WTC11 (cell line): ENCODE measurements at regions not wholly inside any gene's neighbourhood (a gene's known extent, or its start where the extent isn't known, plus 50 kb on each side); places are given as distances from the start of the nearest gene placed in this dataset.

Source experiments
- ATAC-seq: fragments of 200-7000 bp; cut with Tn5 transposase; 2 replicates; pipeline ENCODE4 v1.10.0; 2021; ENCODE audit warnings: mild to moderate bottlenecking, moderate library complexity
- CTCF ChIA-PET: fragments of 300-600 bp; sonication (Branson Sonifier 250); formaldehyde crosslinking; loops from one replicate; lab custom pipeline; 2021; ENCODE audit warnings: antibody characterized with exemption; lab: Charles Lee
- POLR2A ChIA-PET: fragments of 350-600 bp; sonication (Branson Sonifier 250); formaldehyde crosslinking; loops from one replicate; lab custom pipeline; 2021; ENCODE audit warnings: antibody characterized with exemption; lab: Charles Lee
- DNase-seq: peaks from one replicate; pipeline ENCODE4 v3.0.0; 2021; ENCODE audit warnings: low spot score
- H3K27ac Mint-ChIP-seq: 2 replicates; pipeline ENCODE4 v1.8.0; 2021; ENCODE audit warnings: mixed read lengths
- H3K27me3 Mint-ChIP-seq: 2 replicates; pipeline ENCODE4 v1.8.0; 2021; ENCODE audit warnings: low read depth, mild to moderate bottlenecking, moderate library complexity, mixed read lengths
- H3K36me3 Mint-ChIP-seq: 2 replicates; pipeline ENCODE4 v1.8.0; 2021; ENCODE audit warnings: mixed read lengths
- H3K4me1 Mint-ChIP-seq: 2 replicates; pipeline ENCODE4 v1.8.0; 2022; ENCODE audit warnings: mixed read lengths
- H3K4me3 Mint-ChIP-seq: 2 replicates; pipeline ENCODE4 v1.8.0; 2021; ENCODE audit warnings: mild to moderate bottlenecking, moderate library complexity, mixed read lengths
- H3K9me3 Mint-ChIP-seq: 2 replicates; pipeline ENCODE4 v1.8.0; 2021; ENCODE audit warnings: mixed read lengths
- ATF3 ChIP-seq: sonication (generic); formaldehyde crosslinking; conservative IDR thresholded peaks from 2 replicates; pipeline ENCODE4 v1.8.1; 2022; ENCODE audit warnings: mild to moderate bottlenecking, missing genetic modification reagents
- CREB1 ChIP-seq: sonication (generic); formaldehyde crosslinking; IDR thresholded peaks from 2 replicates; pipeline ENCODE4 v1.8.0; 2023; ENCODE audit warnings: mild to moderate bottlenecking, missing genetic modification reagents
- CREM ChIP-seq: sonication (generic); formaldehyde crosslinking; IDR thresholded peaks from 2 replicates; pipeline ENCODE4 v1.8.1; 2022; ENCODE audit warnings: mild to moderate bottlenecking, missing genetic modification reagents, moderate library complexity
- FOXK1 ChIP-seq: sonication (generic); formaldehyde crosslinking; IDR thresholded peaks from 2 replicates; pipeline ENCODE4 v1.8.0; 2022; ENCODE audit warnings: mild to moderate bottlenecking, moderate library complexity, missing genetic modification reagents
- JUN ChIP-seq: sonication (generic); formaldehyde crosslinking; IDR thresholded peaks from 2 replicates; pipeline ENCODE4 v1.8.0; 2023; ENCODE audit warnings: mild to moderate bottlenecking, missing genetic modification reagents
- KAT7 ChIP-seq: sonication (generic); formaldehyde crosslinking; IDR thresholded peaks from 2 replicates; pipeline ENCODE4 v1.8.1; 2023; ENCODE audit warnings: missing genetic modification reagents, mild to moderate bottlenecking, borderline replicate concordance
- MLX ChIP-seq: sonication (generic); formaldehyde crosslinking; IDR thresholded peaks from 2 replicates; pipeline ENCODE4 v1.8.1; 2023; ENCODE audit warnings: mild to moderate bottlenecking, missing genetic modification reagents, moderate library complexity
- NFE2L1 ChIP-seq: sonication (generic); formaldehyde crosslinking; IDR thresholded peaks from 2 replicates; pipeline ENCODE4 v1.8.1; 2023; ENCODE audit warnings: missing genetic modification reagents
- NFYB ChIP-seq: sonication (generic); formaldehyde crosslinking; conservative IDR thresholded peaks from 2 replicates; pipeline ENCODE4 v1.8.0; 2022; ENCODE audit warnings: low read depth, missing genetic modification reagents
- NR3C1 ChIP-seq: sonication (generic); formaldehyde crosslinking; conservative IDR thresholded peaks from 2 replicates; pipeline ENCODE4 v1.8.1; 2023; ENCODE audit warnings: low read depth, mild to moderate bottlenecking, missing genetic modification reagents
- SP1 ChIP-seq: sonication (generic); formaldehyde crosslinking; conservative IDR thresholded peaks from 2 replicates; pipeline ENCODE4 v1.8.1; 2022; ENCODE audit warnings: missing genetic modification reagents
- ZBTB21 ChIP-seq: sonication (generic); formaldehyde crosslinking; IDR thresholded peaks from 2 replicates; pipeline ENCODE4 v1.8.1; 2023; ENCODE audit warnings: mild to moderate bottlenecking, missing genetic modification reagents, borderline replicate concordance
- ZNF121 ChIP-seq: sonication (generic); formaldehyde crosslinking; IDR thresholded peaks from 2 replicates; pipeline ENCODE4 v1.8.0; 2023; ENCODE audit warnings: missing genetic modification reagents
- ZNF219 ChIP-seq: sonication (generic); formaldehyde crosslinking; IDR thresholded peaks from 2 replicates; pipeline ENCODE4 v1.8.0; 2023; ENCODE audit warnings: missing genetic modification reagents, mild to moderate bottlenecking, borderline replicate concordance
- ZNF263 ChIP-seq: sonication (generic); formaldehyde crosslinking; IDR thresholded peaks from 2 replicates; pipeline ENCODE4 v1.8.1; 2022; ENCODE audit warnings: low read depth, mild to moderate bottlenecking, moderate library complexity, missing genetic modification reagents
- ZNF423 ChIP-seq: fragments of 250-450 bp; sonication (Bioruptor Pico); IDR thresholded peaks from 2 replicates; pipeline ENCODE4 v2.1.2; 2022; ENCODE audit warnings: mild to moderate bottlenecking, moderate library complexity
- ZSCAN18 ChIP-seq: fragments of 250-450 bp; sonication (Bioruptor Pico); IDR thresholded peaks from 2 replicates; pipeline ENCODE4 v2.1.2; 2022; ENCODE audit warnings: mild to moderate bottlenecking, moderate library complexity
- TF ChIP-seq, protein P1 (sequence below): sonication (generic); formaldehyde crosslinking; IDR thresholded peaks from 2 replicates; pipeline ENCODE4 v1.8.0; 2023; ENCODE audit warnings: missing genetic modification reagents

DNA sequence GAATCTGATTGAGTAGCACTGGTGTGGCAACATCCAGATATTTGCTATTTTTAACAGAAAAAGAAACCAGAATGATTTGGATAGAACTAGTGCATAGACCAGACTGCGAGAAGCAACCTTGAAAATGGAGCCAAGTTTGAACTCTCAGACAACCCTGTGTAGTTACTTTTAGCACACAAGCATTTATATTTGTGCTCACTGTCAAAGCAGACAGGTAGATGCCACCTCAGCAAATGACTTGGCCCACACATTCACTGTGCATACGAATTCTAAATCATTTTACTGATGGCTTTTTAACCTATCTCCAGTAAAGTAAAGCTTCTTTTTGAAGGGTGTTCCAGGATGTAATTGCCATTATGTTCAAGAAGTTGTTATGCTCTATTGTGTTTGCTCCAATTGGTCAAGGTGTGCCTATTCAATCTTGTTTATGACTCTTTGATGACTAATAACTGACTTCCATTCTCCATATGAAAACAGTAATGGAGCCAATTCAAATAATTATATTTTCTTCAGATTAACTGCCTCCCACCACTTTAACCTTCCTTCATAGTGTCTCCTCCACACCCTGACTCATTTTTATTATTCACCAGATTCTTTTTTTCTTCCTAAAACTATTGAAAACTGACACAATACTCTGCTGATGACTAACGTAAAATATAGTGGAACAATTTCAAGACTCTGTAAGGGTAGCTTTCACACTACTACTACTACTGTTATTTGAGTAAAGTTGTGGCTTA lies 138.5 kb downstream of the CCER1 start:
- DNase-seq (no peak), ATAC-seq (no peak)
- no peak for TF ChIP-seq NR3C1 (CRISPR knock-in tag)
- Mint-ChIP-seq H3K4me1 (no peaks in the 10 kb centered on the region), H3K4me3 (no peak overlapping the region), H3K36me3 (no peaks in the 10 kb centered on the region), H3K9me3 (no peaks in the 10 kb centered on the region), H3K27ac (no peak overlapping the region), H3K27me3 (no peaks in the 10 kb centered on the region)
- CTCF ChIA-PET: no interaction called here
- POLR2A ChIA-PET: no interaction called here

DNA sequence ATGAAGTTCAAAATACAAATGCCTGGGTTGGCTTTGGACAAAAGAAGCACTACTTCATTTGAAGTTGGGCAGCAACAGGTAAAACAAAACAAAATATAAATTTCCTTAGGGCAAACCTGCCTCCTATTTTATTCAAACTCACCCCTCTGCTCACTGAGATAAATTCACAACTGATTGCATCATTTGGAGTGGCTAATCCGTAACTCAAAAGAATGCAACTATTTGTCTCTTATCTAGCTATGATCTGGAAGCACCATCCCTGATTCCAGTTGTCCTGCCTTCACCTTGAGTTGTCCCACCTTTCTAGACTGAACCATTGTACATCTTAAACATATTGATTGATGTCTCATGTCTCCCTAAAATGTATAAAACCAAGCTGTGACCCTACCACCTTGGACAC lies 145.0 kb downstream of the CCER1 start:
- Mint-ChIP-seq H3K9me3 (no peaks in the 10 kb centered on the region), H3K4me1 (no peaks in the 10 kb centered on the region), H3K27ac (no peak overlapping the region), H3K36me3 (no peaks in the 10 kb centered on the region), H3K4me3 (no peak overlapping the region), H3K27me3 (no peaks in the 10 kb centered on the region)
- CTCF ChIA-PET: no interaction called here
- POLR2A ChIA-PET: no interaction called here
- TF ChIP-seq ZNF121 (CRISPR knock-in tag): no peak
- no peak for TF ChIP-seq FOXK1 (CRISPR knock-in tag)
- ATAC-seq (no peak), DNase-seq (no peak)

- no peak overlapping the region for H3K4me3 Mint-ChIP-seq
- H3K36me3 Mint-ChIP-seq: no peaks in the 10 kb centered on the region
- no peak for ATAC-seq
- no peak for DNase-seq
- POLR2A ChIA-PET: no interaction called here
- H3K4me1 Mint-ChIP-seq: no peaks in the 10 kb centered on the region
- no peaks in the 10 kb centered on the region for H3K27me3 Mint-ChIP-seq
- CTCF ChIA-PET: no interaction called here
- H3K9me3 Mint-ChIP-seq: peaks cover 3% of the 10 kb centered on the region
- H3K27ac Mint-ChIP-seq: no peak overlapping the region
- no peak for TF ChIP-seq MLX (CRISPR knock-in tag)
- TF ChIP-seq ZNF423 (CRISPR knock-in tag): no peak
- no peak for TF ChIP-seq CREM (CRISPR knock-in tag)
- TF ChIP-seq JUN: no peak
- TF ChIP-seq, protein P1, sequence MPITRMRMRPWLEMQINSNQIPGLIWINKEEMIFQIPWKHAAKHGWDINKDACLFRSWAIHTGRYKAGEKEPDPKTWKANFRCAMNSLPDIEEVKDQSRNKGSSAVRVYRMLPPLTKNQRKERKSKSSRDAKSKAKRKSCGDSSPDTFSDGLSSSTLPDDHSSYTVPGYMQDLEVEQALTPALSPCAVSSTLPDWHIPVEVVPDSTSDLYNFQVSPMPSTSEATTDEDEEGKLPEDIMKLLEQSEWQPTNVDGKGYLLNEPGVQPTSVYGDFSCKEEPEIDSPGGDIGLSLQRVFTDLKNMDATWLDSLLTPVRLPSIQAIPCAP: no peak
- no peak for TF ChIP-seq ZNF263
Measured at GRCh38 chr12:90808568-90808967, 146.4 kb downstream of the CCER1 start.

DNA sequence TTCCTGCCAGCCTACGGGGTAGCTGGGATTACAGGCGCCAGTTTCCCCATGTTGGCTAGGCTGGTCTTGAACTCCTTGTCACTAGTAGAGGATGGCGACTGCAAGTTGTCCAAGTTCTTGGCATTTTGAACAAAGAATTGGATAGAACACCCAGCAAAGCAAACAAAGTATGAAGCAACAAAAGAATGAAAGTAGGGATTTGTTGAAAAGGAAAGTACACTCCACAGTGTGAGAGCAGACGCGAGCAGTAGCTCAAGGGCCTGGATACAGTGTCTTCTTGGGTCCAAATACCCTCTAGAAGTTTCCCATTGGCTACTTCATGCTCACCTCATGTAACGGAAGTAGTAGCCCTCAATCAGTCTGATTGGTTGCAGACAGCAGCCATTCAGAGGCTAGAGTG lies 152.2 kb downstream of the CCER1 start:
- Mint-ChIP-seq H3K9me3 (peaks cover 10% of the 10 kb centered on the region), H3K4me1 (no peaks in the 10 kb centered on the region), H3K4me3 (no peak overlapping the region), H3K36me3 (no peaks in the 10 kb centered on the region), H3K27me3 (no peaks in the 10 kb centered on the region), H3K27ac (no peak overlapping the region)
- POLR2A ChIA-PET: no interaction called here
- no peak for TF ChIP-seq ZBTB21 (CRISPR knock-in tag)
- TF ChIP-seq KAT7 (CRISPR knock-in tag): no peak
- TF ChIP-seq, protein P1: no peak
- no peak for TF ChIP-seq CREB1 (CRISPR knock-in tag)
- DNase-seq (no peak), ATAC-seq (no peak)
- CTCF ChIA-PET: no interaction called here

- ATAC-seq (no peak), DNase-seq (no peak)
- ChIA-PET POLR2A (no interaction called here), CTCF (no interaction called here)
- H3K36me3 Mint-ChIP-seq: no peaks in the 10 kb centered on the region
- H3K4me3 Mint-ChIP-seq: no peak overlapping the region
- H3K9me3 Mint-ChIP-seq: peaks cover 13% of the 10 kb centered on the region
- H3K27ac Mint-ChIP-seq: no peak overlapping the region
- no peaks in the 10 kb centered on the region for H3K4me1 Mint-ChIP-seq
- no peak for TF ChIP-seq ATF3 (CRISPR knock-in tag)
- TF ChIP-seq ZSCAN18 (CRISPR knock-in tag): no peak
- no peak for TF ChIP-seq NFE2L1 (CRISPR knock-in tag)
- no peak for TF ChIP-seq NFYB
- TF ChIP-seq ZNF219: no peak
- TF ChIP-seq ZNF263: no peak
- no peak for TF ChIP-seq SP1 (CRISPR knock-in tag)
- H3K27me3 Mint-ChIP-seq: no peaks in the 10 kb centered on the region
Measured at GRCh38 chr12:90801776-90802175, 153.2 kb downstream of the CCER1 start.
